Activated CD8-positive, alpha-beta memory T cell treated with anti-CD3 and anti-CD28 coated beads for 36 hours (primary cell): ENCODE measurements at regions not wholly inside any gene's neighbourhood (a gene's known extent, or its start where the extent isn't known, plus 50 kb on each side); places are given as distances from the start of the nearest gene placed in this dataset.

Source experiments
- CTCF ChIA-PET: fragments of 350-600 bp; sonication (Branson Sonifier 250); formaldehyde crosslinking; loops from one replicate; lab custom pipeline; 2021; ENCODE audit warnings: antibody characterized with exemption; lab: Charles Lee
- POLR2A ChIA-PET: fragments of 350-600 bp; sonication (Branson Sonifier 250); formaldehyde crosslinking; loops from one replicate; lab custom pipeline; 2021; ENCODE audit warnings: antibody characterized with exemption; lab: Charles Lee

DNA sequence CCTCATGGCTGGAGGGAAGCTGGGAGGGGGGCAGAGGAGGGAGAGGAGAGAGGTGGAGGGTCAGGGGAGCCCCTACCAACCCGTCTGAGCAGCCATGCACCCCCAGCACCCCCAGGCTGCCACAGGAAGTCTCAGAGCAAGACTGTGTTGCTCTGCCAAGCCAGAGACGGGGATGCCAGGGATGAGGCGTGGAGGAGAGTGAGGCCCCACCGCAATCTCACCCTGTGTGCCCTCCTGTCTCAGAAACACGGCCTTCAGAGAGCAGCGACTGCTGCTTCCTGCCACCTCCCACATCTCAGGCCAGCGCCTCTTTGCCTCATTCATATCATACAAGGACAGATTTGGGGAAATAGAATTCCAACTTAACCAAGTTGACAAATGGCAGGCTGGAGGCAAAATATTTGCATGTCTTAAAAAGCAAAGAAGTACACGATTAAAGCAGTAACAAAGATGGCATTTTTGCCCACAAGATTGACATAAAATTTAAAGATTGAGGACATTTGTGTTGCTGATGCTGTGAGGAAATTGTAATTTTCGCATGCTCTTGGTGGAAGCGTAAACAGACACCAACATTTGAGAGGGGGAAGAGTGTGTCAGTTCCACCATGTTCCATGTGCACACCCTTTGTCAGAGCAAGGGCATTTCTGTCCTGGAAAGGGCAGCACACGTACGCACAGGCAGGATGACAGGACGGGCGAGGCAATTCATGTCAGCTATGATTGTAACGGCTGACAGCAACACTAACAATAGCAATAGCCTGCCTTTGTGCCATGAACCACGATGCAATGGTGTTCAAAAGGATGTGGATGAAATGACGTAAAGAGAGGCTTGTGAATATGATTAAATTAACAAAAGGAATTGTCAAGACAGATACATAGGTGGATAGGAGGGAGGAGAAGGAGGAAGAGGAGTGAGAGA, 59.0 kb upstream of the BACE2 start:
- POLR2A ChIA-PET, result no interaction called here
- CTCF ChIA-PET, result no interaction called here

DNA sequence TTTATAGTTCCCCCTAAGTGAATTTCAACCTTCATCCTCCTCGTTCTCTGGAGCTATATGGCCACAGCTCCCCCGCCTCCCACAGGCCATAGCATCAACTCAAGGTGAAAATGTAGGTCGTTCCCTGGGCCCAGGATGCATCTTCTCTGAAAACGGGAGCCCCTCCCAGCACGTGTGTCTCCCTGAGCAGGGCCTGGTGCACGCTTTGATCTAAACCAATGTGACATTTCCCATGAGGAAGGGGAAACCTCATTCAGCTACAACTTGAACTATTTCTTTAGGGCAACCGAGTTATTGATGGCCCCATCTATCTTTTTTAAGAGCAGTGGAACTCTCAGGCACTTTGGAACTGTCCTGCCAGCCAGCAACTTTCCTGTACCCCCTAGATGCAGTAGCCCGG, 57.8 kb upstream of the BACE2 start:
- ChIA-PET POLR2A (no interaction called here), CTCF (no interaction called here)

DNA sequence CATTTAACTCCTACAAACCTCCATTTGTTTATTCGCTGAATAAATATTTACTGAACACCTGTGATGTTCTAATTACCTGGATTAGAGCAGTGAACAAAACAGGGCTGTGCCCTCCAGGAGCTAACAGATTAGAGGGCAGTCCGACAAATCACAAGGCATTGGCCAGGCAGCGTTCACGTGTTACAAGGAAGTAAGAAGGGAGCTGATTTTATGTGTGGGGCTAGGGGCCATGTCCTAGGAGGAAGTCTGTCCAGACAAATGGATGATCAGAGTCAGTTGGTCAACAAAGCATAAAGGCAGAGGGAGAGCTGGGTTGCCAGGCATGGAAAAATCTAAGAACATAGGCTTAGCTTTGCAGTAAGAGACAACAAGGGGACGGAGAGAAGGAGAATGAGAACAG, 57.3 kb upstream of the BACE2 start:
- CTCF ChIA-PET, result no interaction called here
- POLR2A ChIA-PET, result no interaction called here

DNA sequence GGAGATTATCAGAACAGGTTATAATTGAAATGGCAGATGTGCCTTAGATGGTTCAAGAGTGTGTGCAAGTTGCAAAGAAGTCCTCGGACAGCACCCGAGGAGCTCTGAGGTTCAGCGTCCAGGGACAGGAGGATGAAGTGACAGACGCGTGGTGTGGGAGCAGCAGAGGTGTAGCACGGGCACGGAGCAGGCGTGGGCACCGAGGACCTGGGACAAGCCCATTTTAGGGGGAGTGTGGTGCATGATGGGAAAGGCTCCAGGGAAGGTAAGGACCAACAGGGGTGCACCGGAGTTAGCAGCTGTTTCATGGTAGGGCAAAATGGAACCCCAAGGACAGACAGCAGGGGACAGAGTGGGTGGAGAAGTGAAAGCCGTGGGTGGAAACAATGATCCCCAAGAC, 56.3 kb upstream of the BACE2 start:
- ChIA-PET CTCF (no interaction called here), POLR2A (no interaction called here)

DNA sequence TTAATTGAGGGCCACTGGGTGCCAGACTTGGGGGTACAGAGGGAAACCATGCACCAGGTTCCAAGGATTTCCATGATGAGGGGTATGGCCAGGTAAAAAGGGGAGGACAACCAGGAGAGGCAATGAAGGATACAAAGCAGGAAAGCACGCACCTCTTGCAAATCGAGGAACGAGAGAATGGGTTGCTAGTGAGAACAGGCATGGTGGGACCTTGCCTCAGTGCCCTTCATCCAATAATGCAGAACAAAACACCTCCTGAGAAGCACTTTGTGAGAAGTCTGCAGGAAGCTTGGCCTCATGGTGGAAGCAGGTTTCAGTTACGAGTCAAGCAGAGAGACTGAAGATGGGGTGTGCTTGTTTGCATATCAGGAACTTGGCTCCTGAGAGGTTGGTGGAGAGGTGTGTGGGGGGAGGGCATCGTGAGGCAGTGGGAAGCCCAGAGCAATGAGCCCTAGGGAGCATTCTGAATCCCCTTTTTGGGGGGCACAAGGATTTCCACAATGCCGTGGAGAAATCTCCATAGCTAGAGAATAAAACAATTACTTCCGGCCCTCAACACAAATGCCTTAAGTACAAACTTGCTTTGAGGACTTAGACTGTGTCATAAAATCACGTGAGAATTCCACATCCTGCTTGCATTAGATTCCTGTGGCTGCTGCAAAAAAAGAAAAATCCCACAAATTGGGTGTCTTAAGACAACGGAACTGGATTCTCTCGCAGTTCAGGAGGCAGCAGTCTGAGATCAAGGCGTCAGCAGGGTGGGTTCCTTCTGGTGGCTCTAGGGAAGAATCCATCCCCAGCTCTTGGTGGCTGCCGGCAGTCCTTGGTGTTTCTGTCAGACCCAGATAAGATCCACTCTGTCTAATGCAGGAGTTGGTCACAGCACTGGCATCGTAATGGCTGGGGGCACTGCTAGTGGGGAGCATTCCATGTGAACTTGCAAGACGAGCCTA, 54.9 kb upstream of the BACE2 start:
- POLR2A ChIA-PET, result no interaction called here
- CTCF ChIA-PET, result no interaction called here

DNA sequence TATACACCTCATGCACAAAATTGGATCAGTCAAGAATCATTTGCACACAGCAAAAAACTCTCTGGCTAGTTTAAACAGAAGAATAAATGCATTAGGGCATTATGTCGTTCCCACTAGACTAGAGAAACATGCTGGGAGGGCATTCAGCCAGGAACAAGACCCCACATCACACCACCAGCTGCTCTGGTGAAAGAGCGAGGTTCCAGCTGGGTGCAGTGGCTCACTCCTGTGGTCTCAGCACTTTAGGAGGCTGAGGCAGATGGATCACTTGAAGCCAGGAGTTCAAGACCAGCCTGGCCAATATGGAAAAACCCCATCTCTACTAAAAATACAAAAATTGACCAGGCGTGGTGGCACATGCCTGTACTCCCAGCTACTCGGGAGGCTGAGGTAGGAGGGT, 52.1 kb upstream of the BACE2 start:
- POLR2A ChIA-PET, result no interaction called here
- CTCF ChIA-PET, result no interaction called here
